H9 (cell line): ENCODE measurements at regions not wholly inside any gene's neighbourhood (a gene's known extent, or its start where the extent isn't known, plus 50 kb on each side); places are given as distances from the start of the nearest gene placed in this dataset.
A peak's percentile ranks its signal among the peaks of the same experiment; 100 is the strongest.
"Not testable (repeated sequence)": the region's sequence is repeated elsewhere in the genome, so short reads cannot be mapped to it uniquely, and the experiment has no call there.

Experiments used
- DNase-seq: peaks from one replicate; pipeline ENCODE4 v3.0.0-alpha.2; 2017
- H2AFZ ChIP-seq: one replicate; pipeline ENCODE4 v1.6.1; 2013; ENCODE audit warnings: mild to moderate bottlenecking, low read length, control low read depth, moderate library complexity
- H2AK5ac ChIP-seq: 2 replicates; pipeline ENCODE4 v1.6.1; 2013; ENCODE audit warnings: low read length, control low read depth, mixed read lengths; ENCODE audit not compliant: insufficient read length
- H2BK120ac ChIP-seq: one replicate; pipeline ENCODE4 v1.6.1; 2013; ENCODE audit warnings: low read depth, mild to moderate bottlenecking, low read length, control low read depth, inconsistent platforms; ENCODE audit not compliant: poor library complexity, severe bottlenecking
- H2BK12ac ChIP-seq: 2 replicates; pipeline ENCODE4 v1.6.1; 2013; ENCODE audit warnings: low read length, control low read depth, mixed read lengths, low read depth; ENCODE audit not compliant: insufficient read length
- H2BK15ac ChIP-seq: 2 replicates; pipeline ENCODE4 v1.6.1; 2013; ENCODE audit warnings: low read depth, low read length, control low read depth
- H2BK20ac ChIP-seq: one replicate; pipeline ENCODE4 v1.6.1; 2013; ENCODE audit warnings: low read depth, mild to moderate bottlenecking, low read length, control low read depth, inconsistent platforms; ENCODE audit not compliant: poor library complexity, severe bottlenecking
- H2BK5ac ChIP-seq: 2 replicates; pipeline ENCODE4 v1.6.1; 2013; ENCODE audit warnings: low read length, control low read depth, mixed read lengths; ENCODE audit not compliant: insufficient read length
- H3K14ac ChIP-seq: 2 replicates; pipeline ENCODE4 v1.6.1; 2013; ENCODE audit warnings: low read length, control low read depth; ENCODE audit not compliant: insufficient read depth
- H3K18ac ChIP-seq: 2 replicates; pipeline ENCODE4 v1.6.1; 2013; ENCODE audit warnings: low read depth, mild to moderate bottlenecking, mixed read lengths, low read length, control low read depth; ENCODE audit not compliant: insufficient read length
- H3K23ac ChIP-seq: 2 replicates; pipeline ENCODE4 v1.6.1; 2013; ENCODE audit warnings: low read length, control low read depth, mixed read lengths, low read depth; ENCODE audit not compliant: insufficient read length
- H3K23me2 ChIP-seq: 2 replicates; pipeline ENCODE4 v1.6.1; 2013; ENCODE audit warnings: low read depth, mild to moderate bottlenecking, mixed read lengths, low read length, control low read depth; ENCODE audit not compliant: insufficient read length, poor library complexity, severe bottlenecking
- H3K27ac ChIP-seq: 2 replicates; pipeline ENCODE4 v1.5.1; 2013; ENCODE audit warnings: low read length, control low read depth, mixed read lengths, low read depth; ENCODE audit not compliant: insufficient read length
- H3K27me3 ChIP-seq: 2 replicates; pipeline ENCODE4 v1.6.1; 2013; ENCODE audit warnings: low read length, control low read depth, inconsistent platforms; ENCODE audit not compliant: insufficient read depth
- H3K4ac ChIP-seq: 2 replicates; pipeline ENCODE4 v1.6.1; 2013; ENCODE audit warnings: low read depth, mild to moderate bottlenecking, control low read depth, inconsistent platforms, low read length, moderate library complexity
- H3K4me1 ChIP-seq: 2 replicates; pipeline ENCODE4 v1.6.1; 2013; ENCODE audit warnings: low read length, control low read depth, inconsistent platforms; ENCODE audit not compliant: insufficient read depth
- H3K4me2 ChIP-seq: 2 replicates; pipeline ENCODE4 v1.6.1; 2013; ENCODE audit warnings: low read length, control low read depth, mixed read lengths; ENCODE audit not compliant: insufficient read length, insufficient read depth
- H3K56ac ChIP-seq: 2 replicates; pipeline ENCODE4 v1.6.1; 2013; ENCODE audit warnings: low read depth, mild to moderate bottlenecking, mixed read lengths, low read length, control low read depth; ENCODE audit not compliant: insufficient read length
- H3K79me1 ChIP-seq: 2 replicates; pipeline ENCODE4 v1.6.1; 2013; ENCODE audit warnings: low read depth, mild to moderate bottlenecking, moderate library complexity, low read length, control low read depth, inconsistent platforms; ENCODE audit not compliant: insufficient read depth, poor library complexity, severe bottlenecking
- H3K79me2 ChIP-seq: 2 replicates; pipeline ENCODE4 v1.6.1; 2013; ENCODE audit warnings: low read length, control low read depth, inconsistent platforms; ENCODE audit not compliant: insufficient read depth
- H3K9ac ChIP-seq: 2 replicates; pipeline ENCODE4 v1.6.1; 2013; ENCODE audit warnings: low read length, control low read depth, mixed read lengths; ENCODE audit not compliant: insufficient read length; ENCODE audit errors: extremely low read depth
- H3K9me3 ChIP-seq: one replicate; pipeline ENCODE4 v1.6.1; 2013; ENCODE audit warnings: low read depth, low read length, inconsistent platforms; ENCODE audit not compliant: control insufficient read depth
- H3T11ph ChIP-seq: one replicate; pipeline ENCODE4 v1.6.1; 2013; ENCODE audit warnings: mild to moderate bottlenecking, low read length, control low read depth, inconsistent platforms
- H4K20me1 ChIP-seq: one replicate; pipeline ENCODE4 v1.6.1; 2013; ENCODE audit not compliant: control insufficient read depth, insufficient read length, insufficient read depth
- H4K5ac ChIP-seq: 2 replicates; pipeline ENCODE4 v1.6.1; 2013; ENCODE audit warnings: low read depth, mild to moderate bottlenecking, mixed read lengths, low read length, control low read depth; ENCODE audit not compliant: insufficient read length
- H4K8ac ChIP-seq: replicated peaks from 2 replicates; pipeline ENCODE4 v1.6.1; 2013; ENCODE audit warnings: low read length, control low read depth, mixed read lengths, low read depth; ENCODE audit not compliant: insufficient read length
- H4K91ac ChIP-seq: 2 replicates; pipeline ENCODE4 v1.6.1; 2013; ENCODE audit warnings: low read depth, mild to moderate bottlenecking, moderate library complexity, mixed read lengths, low read length, control low read depth; ENCODE audit not compliant: insufficient read length
- H3K27ac Mint-ChIP-seq, 3 experiments: 2 replicates in 2 of 3; 3 replicates in 1 of 3; pipeline ENCODE4 v1.8.0; 2020 to 2021; ENCODE audit warnings: mixed read lengths in 3 of 3, mild to moderate bottlenecking in 1 of 3, moderate library complexity in 1 of 3
- H3K27me3 Mint-ChIP-seq: 2 replicates; pipeline ENCODE4 v1.8.0; 2021; ENCODE audit warnings: low read depth, mild to moderate bottlenecking, moderate library complexity, mixed read lengths
- H3K36me3 Mint-ChIP-seq, 3 experiments: 2 replicates in 2 of 3; 3 replicates in 1 of 3; pipeline ENCODE4 v1.8.0; 2020 to 2021; ENCODE audit warnings: low read depth in 3 of 3, mixed read lengths in 3 of 3; ENCODE audit not compliant: insufficient read depth in 1 of 3
- H3K4me1 Mint-ChIP-seq, 2 experiments: 2 replicates each; pipeline ENCODE4 v1.8.0; 2020; ENCODE audit warnings: mixed read lengths in 2 of 2
- H3K4me3 Mint-ChIP-seq, 2 experiments: 2 replicates in 1 of 2; 3 replicates in 1 of 2; pipeline ENCODE4 v1.8.0; 2020 to 2021; ENCODE audit warnings: mild to moderate bottlenecking in 2 of 2, mixed read lengths in 2 of 2, moderate library complexity in 1 of 2
- H3K9me3 Mint-ChIP-seq, 2 experiments: 2 replicates in 1 of 2; 3 replicates in 1 of 2; pipeline ENCODE4 v1.8.0; 2020; ENCODE audit warnings: mild to moderate bottlenecking in 2 of 2, mixed read lengths in 2 of 2, moderate library complexity in 1 of 2
- WGBS: extraction: QIAGEN DNeasy Blood & Tissue Kit; methylation state at CpG from one replicate; pipeline ENCODE4 v1.1.7; 2013; ENCODE audit warnings: missing lambda C conversion rate, low lambda C conversion rate, mixed read lengths; ENCODE audit not compliant: insufficient read length; ENCODE audit errors: extremely low coverage; 5-methylcytosine and 5-hydroxymethylcytosine counted together
- TF ChIP-seq, protein P1 (sequence below): fragments of 200-600 bp; sonication (generic); conservative IDR thresholded peaks from 3 replicates; pipeline ENCODE4 v1.8.0; 2021; ENCODE audit warnings: antibody characterized with exemption, mild to moderate bottlenecking

DNA sequence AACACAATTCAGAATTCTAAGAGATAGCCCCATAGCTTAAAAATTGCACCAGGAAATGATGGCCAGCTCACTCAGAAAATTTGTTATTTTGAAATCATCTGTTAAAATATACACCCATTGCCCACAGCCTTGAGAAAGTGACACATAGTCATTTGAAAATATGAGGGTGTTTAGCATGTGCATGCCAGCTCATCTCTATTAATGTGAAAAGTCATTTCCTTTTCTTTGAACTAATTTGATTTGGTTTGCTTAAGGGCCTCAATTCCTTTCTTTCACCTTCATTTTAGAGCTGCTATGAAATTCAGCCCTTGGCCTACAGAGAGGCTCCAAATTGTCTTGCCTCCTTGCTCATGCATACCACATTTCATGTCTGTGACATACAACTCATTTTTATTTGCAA, 241.4 kb downstream of the PHLDA1 start:
- Histone ChIP-seq H3K18ac (no peak overlapping the region), H2BK120ac (no peak overlapping the region), H2BK15ac (no peak overlapping the region), H3K23me2 (no peaks in the 10 kb centered on the region), H2AK5ac (no peak overlapping the region), H3K9ac (no peak overlapping the region), H3K27me3 (no peaks in the 10 kb centered on the region), H4K8ac (no peak overlapping the region), H3K4ac (no peak overlapping the region), H3K56ac (no peak overlapping the region), H4K91ac (no peak overlapping the region), H3K4me1 (no peaks in the 10 kb centered on the region), H2BK20ac (no peak overlapping the region), H3K23ac (no peak overlapping the region), H3K4me2 (no peak overlapping the region), H3K79me2 (no peaks in the 10 kb centered on the region), H3K14ac (no peak overlapping the region), H3K79me1 (no peaks in the 10 kb centered on the region), H3K27ac (no peak overlapping the region), H3T11ph (no peak overlapping the region), H2BK5ac (no peak overlapping the region), H4K20me1 (no peaks in the 10 kb centered on the region), H2AFZ (no peak overlapping the region), H3K9me3 (no peaks in the 10 kb centered on the region), H4K5ac (no peak overlapping the region), H2BK12ac (no peak overlapping the region)
- Mint-ChIP-seq H3K4me1 (peaks cover 5 to 10% of the 10 kb centered on the region in 2 experiments), H3K36me3 (no peaks in the 10 kb centered on the region), H3K4me3 (no peak overlapping the region), H3K27ac (0 out of 7 replicates have a peak overlapping the region, but pooled peaks of 1 of the 3 experiments have one; percentile 64), H3K27me3 (no peaks in the 10 kb centered on the region), H3K9me3 (no peaks in the 10 kb centered on the region)
- DNase-seq, result no peak
- TF ChIP-seq, protein P1, sequence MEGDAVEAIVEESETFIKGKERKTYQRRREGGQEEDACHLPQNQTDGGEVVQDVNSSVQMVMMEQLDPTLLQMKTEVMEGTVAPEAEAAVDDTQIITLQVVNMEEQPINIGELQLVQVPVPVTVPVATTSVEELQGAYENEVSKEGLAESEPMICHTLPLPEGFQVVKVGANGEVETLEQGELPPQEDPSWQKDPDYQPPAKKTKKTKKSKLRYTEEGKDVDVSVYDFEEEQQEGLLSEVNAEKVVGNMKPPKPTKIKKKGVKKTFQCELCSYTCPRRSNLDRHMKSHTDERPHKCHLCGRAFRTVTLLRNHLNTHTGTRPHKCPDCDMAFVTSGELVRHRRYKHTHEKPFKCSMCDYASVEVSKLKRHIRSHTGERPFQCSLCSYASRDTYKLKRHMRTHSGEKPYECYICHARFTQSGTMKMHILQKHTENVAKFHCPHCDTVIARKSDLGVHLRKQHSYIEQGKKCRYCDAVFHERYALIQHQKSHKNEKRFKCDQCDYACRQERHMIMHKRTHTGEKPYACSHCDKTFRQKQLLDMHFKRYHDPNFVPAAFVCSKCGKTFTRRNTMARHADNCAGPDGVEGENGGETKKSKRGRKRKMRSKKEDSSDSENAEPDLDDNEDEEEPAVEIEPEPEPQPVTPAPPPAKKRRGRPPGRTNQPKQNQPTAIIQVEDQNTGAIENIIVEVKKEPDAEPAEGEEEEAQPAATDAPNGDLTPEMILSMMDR, result no peak

DNA sequence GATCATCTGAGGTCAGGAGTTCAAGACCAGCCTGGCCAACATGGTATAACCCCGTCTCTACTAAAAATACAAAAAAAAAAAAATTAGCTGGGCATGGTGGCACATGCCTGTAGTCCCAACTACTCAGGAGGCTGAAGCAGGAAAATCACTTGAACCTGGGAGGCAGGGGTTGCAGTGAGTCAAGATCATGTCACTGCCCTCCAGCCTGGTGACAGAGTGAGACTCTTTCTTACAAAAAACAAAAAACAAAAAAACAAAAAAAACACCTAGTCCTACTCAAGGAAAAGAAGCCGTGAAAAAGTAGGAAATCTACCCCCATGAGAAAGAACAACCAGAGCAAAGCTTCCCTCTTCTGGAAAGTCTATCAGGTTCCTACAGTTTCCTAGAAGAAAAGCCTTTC, 244.4 kb downstream of the PHLDA1 start:
- H3K79me2 ChIP-seq, H3K14ac ChIP-seq, H3K27ac Mint-ChIP-seq, H3K56ac ChIP-seq, H2BK15ac ChIP-seq, H4K20me1 ChIP-seq, H3K27me3 ChIP-seq, H3K9me3 ChIP-seq, DNase-seq, H2BK120ac ChIP-seq, H3K79me1 ChIP-seq, H4K5ac ChIP-seq, H3K27ac ChIP-seq, H3K4ac ChIP-seq, H4K8ac ChIP-seq, H3K23me2 ChIP-seq, H3T11ph ChIP-seq, H3K4me3 Mint-ChIP-seq, H3K36me3 Mint-ChIP-seq, H3K18ac ChIP-seq, H4K91ac ChIP-seq, H3K4me2 ChIP-seq, H2BK5ac ChIP-seq, H3K9ac ChIP-seq, H3K4me1 ChIP-seq, H2AFZ ChIP-seq, H3K27me3 Mint-ChIP-seq, H2BK20ac ChIP-seq, H3K9me3 Mint-ChIP-seq, H2AK5ac ChIP-seq, H3K23ac ChIP-seq, H2BK12ac ChIP-seq: not testable (repeated sequence)
- peaks cover 5 to 10% of the 10 kb centered on the region in 2 experiments for H3K4me1 Mint-ChIP-seq
- no CpG with 5 or more reads among the region's 2 CpGs for WGBS
